ENCODE measurements at regions not wholly inside any gene's neighbourhood (a gene's known extent, or its start where the extent isn't known, plus 50 kb on each side); places are given as distances from the start of the nearest gene placed in this dataset.
A peak's percentile ranks its signal among the peaks of the same experiment; 100 is the strongest.

DNA sequence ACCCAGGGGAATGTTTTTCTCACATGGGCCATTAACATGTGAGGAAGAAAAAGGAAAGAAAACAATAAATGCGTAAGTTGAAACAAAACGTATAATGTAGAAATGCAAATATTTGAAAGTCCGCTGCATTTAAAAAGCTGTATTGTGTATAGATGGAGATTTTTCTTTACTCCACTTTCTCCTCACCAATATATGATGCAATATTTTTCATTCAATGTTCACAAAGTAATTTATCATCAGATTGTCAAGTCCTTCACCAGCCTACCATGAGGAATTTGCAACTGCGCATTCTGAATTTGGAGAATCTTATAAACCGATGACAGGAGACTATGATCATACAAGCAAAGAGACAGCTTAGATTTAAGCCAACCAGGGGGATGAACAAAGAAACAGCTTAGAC lies 69.9 kb downstream of the SOD2 start:
- H3K4me2 ChIP-seq (replicated peaks; ENCODE audit: low read depth, low read length, poor library complexity, severe bottlenecking) = no peak overlapping the region
- peaks cover 0 to 12% (median 0%) of the 10 kb centered on the region in 3 donors for H3K9me3 ChIP-seq (ENCODE audit: control extremely low read depth in 1 of 3, control insufficient read depth in 2 of 3, insufficient read depth in 1 of 3, low read length in 2 of 3)
- H3K9me3 Mint-ChIP-seq (ENCODE audit: insufficient read depth) = peaks cover under 1% of the 10 kb centered on the region
- ATAC-seq (ENCODE audit: low read depth) (no peak), DNase-seq (no peak)
- POLR2A ChIA-PET = no interaction called here
- no peak overlapping the region for H3K4me3 Mint-ChIP-seq
- CTCF ChIA-PET = interaction anchor here (0.6 kb wide), 1 partner anchor 1630 kb away, joined by 4 read pairs; no protein-coding TSS in a partner anchor
- H3K27me3 Mint-ChIP-seq = peaks cover 6% of the 10 kb centered on the region
- no peaks in the 10 kb centered on the region for H3K27me3 ChIP-seq (replicated peaks in 1 of 4; ENCODE audit: control extremely low read depth in 1 of 4, control insufficient read depth in 3 of 4, insufficient read depth in 4 of 4, low read length in 3 of 4)
- 83% methylated on average over 2 of the region's 5 CpGs for WGBS (ENCODE audit: insufficient coverage)
- no peak overlapping the region for H3K4me3 ChIP-seq (ENCODE audit: control extremely low read depth in 1 of 5, extremely low read depth in 1 of 5, insufficient read depth in 1 of 5, low read depth in 2 of 5, low read length in 4 of 5)
- H3K9ac ChIP-seq (ENCODE audit: low read length) = no peak overlapping the region
- H3K36me3 ChIP-seq (replicated peaks in 1 of 2; ENCODE audit: control extremely low read depth in 1 of 2, control insufficient read depth in 1 of 2, extremely low read depth in 1 of 2, insufficient read depth in 2 of 2, low read length in 1 of 2) = no peaks in the 10 kb centered on the region
- H3K4me1 ChIP-seq (ENCODE audit: control insufficient read depth in 2 of 2, insufficient read depth in 2 of 2, low read length in 2 of 2) = no peaks in the 10 kb centered on the region
- H2AFZ ChIP-seq (ENCODE audit: insufficient read depth, low read depth, low read length, poor library complexity, severe bottlenecking) = no peak overlapping the region
- intact Hi-C loops (cut with micrococcal nuclease) = no loop called here
- TF ChIP-seq EZH2 (IDR thresholded peaks at IDR 0.05; ENCODE audit: borderline replicate concordance, insufficient read depth, low read depth, low read length, poor library complexity, severe bottlenecking) = no peak
- TF ChIP-seq, protein P1, sequence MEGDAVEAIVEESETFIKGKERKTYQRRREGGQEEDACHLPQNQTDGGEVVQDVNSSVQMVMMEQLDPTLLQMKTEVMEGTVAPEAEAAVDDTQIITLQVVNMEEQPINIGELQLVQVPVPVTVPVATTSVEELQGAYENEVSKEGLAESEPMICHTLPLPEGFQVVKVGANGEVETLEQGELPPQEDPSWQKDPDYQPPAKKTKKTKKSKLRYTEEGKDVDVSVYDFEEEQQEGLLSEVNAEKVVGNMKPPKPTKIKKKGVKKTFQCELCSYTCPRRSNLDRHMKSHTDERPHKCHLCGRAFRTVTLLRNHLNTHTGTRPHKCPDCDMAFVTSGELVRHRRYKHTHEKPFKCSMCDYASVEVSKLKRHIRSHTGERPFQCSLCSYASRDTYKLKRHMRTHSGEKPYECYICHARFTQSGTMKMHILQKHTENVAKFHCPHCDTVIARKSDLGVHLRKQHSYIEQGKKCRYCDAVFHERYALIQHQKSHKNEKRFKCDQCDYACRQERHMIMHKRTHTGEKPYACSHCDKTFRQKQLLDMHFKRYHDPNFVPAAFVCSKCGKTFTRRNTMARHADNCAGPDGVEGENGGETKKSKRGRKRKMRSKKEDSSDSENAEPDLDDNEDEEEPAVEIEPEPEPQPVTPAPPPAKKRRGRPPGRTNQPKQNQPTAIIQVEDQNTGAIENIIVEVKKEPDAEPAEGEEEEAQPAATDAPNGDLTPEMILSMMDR (IDR thresholded peaks at IDR 0.05) = no peak
- H3K27ac Mint-ChIP-seq = no peak overlapping the region
- H4K20me1 ChIP-seq (ENCODE audit: control insufficient read depth, insufficient read depth, low read length, poor library complexity, severe bottlenecking) = no peaks in the 10 kb centered on the region
- no peaks in the 10 kb centered on the region for H3K79me2 ChIP-seq (ENCODE audit: control insufficient read depth, insufficient read depth, low read length)
- no peaks in the 10 kb centered on the region for H3K4me1 Mint-ChIP-seq
- H3K27ac ChIP-seq (ENCODE audit: low read length in 2 of 2) = no peak overlapping the region

DNA sequence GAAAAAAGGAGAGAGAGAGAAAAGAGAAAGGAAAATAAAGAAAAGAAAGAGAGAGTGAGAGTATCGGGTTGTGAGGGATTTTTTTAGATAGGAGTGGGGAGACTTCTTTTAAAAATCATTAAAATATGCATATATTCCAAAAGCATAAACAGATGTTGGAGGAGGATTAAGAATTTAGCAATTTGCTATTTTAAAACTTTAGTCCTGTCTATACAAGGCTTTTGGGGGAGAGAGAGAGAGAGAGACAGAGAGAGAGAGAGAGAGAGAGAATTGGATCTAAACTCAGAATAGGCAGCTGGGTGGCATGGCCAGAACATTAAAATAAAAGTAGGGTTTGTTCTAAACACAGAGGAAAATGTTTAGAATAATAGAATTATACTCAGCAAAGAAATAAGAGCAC lies 72.1 kb downstream of the SOD2 start:
- no peak for TF ChIP-seq EZH2 (IDR thresholded peaks at IDR 0.05; ENCODE audit: borderline replicate concordance, insufficient read depth, low read depth, low read length, poor library complexity, severe bottlenecking)
- TF ChIP-seq, protein P1 (IDR thresholded peaks at IDR 0.05) = peak; percentile 11

More for the DNA sequence above, 72.1 kb downstream of the SOD2 start:
- Histone ChIP-seq H3K4me1 (ENCODE audit: control insufficient read depth in 2 of 2, insufficient read depth in 2 of 2, low read length in 2 of 2) (no peaks in the 10 kb centered on the region), H4K20me1 (ENCODE audit: control insufficient read depth, insufficient read depth, low read length, poor library complexity, severe bottlenecking) (no peaks in the 10 kb centered on the region), H3K27ac (ENCODE audit: low read length in 2 of 2) (no peak overlapping the region), H3K79me2 (ENCODE audit: control insufficient read depth, insufficient read depth, low read length) (no peaks in the 10 kb centered on the region), H3K4me2 (replicated peaks; ENCODE audit: low read depth, low read length, poor library complexity, severe bottlenecking) (no peak overlapping the region), H3K27me3 (replicated peaks in 1 of 4; ENCODE audit: control extremely low read depth in 1 of 4, control insufficient read depth in 3 of 4, insufficient read depth in 4 of 4, low read length in 3 of 4) (no peaks in the 10 kb centered on the region), H3K9ac (ENCODE audit: low read length) (no peak overlapping the region), H3K9me3 (ENCODE audit: control extremely low read depth in 1 of 3, control insufficient read depth in 2 of 3, insufficient read depth in 1 of 3, low read length in 2 of 3) (peaks cover 0 to 25% (median 18%) of the 10 kb centered on the region in 3 donors), H3K36me3 (replicated peaks in 1 of 2; ENCODE audit: control extremely low read depth in 1 of 2, control insufficient read depth in 1 of 2, extremely low read depth in 1 of 2, insufficient read depth in 2 of 2, low read length in 1 of 2) (no peaks in the 10 kb centered on the region), H3K4me3 (ENCODE audit: control extremely low read depth in 1 of 5, extremely low read depth in 1 of 5, insufficient read depth in 1 of 5, low read depth in 2 of 5, low read length in 4 of 5) (no peak overlapping the region), H2AFZ (ENCODE audit: insufficient read depth, low read depth, low read length, poor library complexity, severe bottlenecking) (no peak overlapping the region)
- ATAC-seq (ENCODE audit: low read depth) (no peak), DNase-seq (no peak)
- no CpG with 5 or more reads among the region's 1 CpG for WGBS (ENCODE audit: insufficient coverage)
- Mint-ChIP-seq H3K27ac (no peak overlapping the region), H3K4me3 (no peak overlapping the region), H3K4me1 (no peaks in the 10 kb centered on the region), H3K27me3 (peaks cover 8% of the 10 kb centered on the region), H3K9me3 (ENCODE audit: insufficient read depth) (peaks cover 13% of the 10 kb centered on the region)
- ChIA-PET POLR2A (no interaction called here), CTCF (no interaction called here)
- intact Hi-C loops (cut with micrococcal nuclease) = no loop called here

All from B cell (primary cell).